ENCODE measurements at regions not wholly inside any gene's neighbourhood (a gene's known extent, or its start where the extent isn't known, plus 50 kb on each side); places are given as distances from the start of the nearest gene placed in this dataset.

GRCh38 chrX:120794525-120794975 is 81.1 kb downstream of the CT47B1 start:
- peaks cover 22% of the 10 kb centered on the region for H3K4me1 Mint-ChIP-seq (ENCODE audit: unreplicated experiment)
- H3K27ac Mint-ChIP-seq (ENCODE audit: unreplicated experiment), result no peak overlapping the region
- H3K4me3 Mint-ChIP-seq (ENCODE audit: unreplicated experiment), result no peak overlapping the region
- DNase-seq (ENCODE audit: extremely low spot score, unreplicated experiment), result no peak
- H3K27me3 Mint-ChIP-seq (ENCODE audit: unreplicated experiment), result no peaks in the 10 kb centered on the region
- peaks cover 4% of the 10 kb centered on the region for H3K9me3 Mint-ChIP-seq (ENCODE audit: unreplicated experiment)
- TF ChIP-seq CTCF (IDR thresholded peaks at IDR 0.05), result no peak
- H3K36me3 Mint-ChIP-seq (ENCODE audit: unreplicated experiment), result no peaks in the 10 kb centered on the region

GRCh38 chrX:120793098-120793497 is 82.6 kb downstream of the CT47B1 start:
- Mint-ChIP-seq H3K4me3 (ENCODE audit: unreplicated experiment) (no peak overlapping the region), H3K27me3 (ENCODE audit: unreplicated experiment) (no peaks in the 10 kb centered on the region), H3K27ac (ENCODE audit: unreplicated experiment) (no peak overlapping the region), H3K36me3 (ENCODE audit: unreplicated experiment) (no peaks in the 10 kb centered on the region), H3K9me3 (ENCODE audit: unreplicated experiment) (no peaks in the 10 kb centered on the region), H3K4me1 (ENCODE audit: unreplicated experiment) (peaks cover 22% of the 10 kb centered on the region)
- TF ChIP-seq CTCF (IDR thresholded peaks at IDR 0.05), result no peak
- DNase-seq (ENCODE audit: extremely low spot score, unreplicated experiment), result no peak

- Mint-ChIP-seq H3K27ac (ENCODE audit: unreplicated experiment) (no peak overlapping the region), H3K36me3 (ENCODE audit: unreplicated experiment) (no peaks in the 10 kb centered on the region), H3K4me1 (ENCODE audit: unreplicated experiment) (peaks cover 14% of the 10 kb centered on the region), H3K4me3 (ENCODE audit: unreplicated experiment) (no peak overlapping the region), H3K9me3 (ENCODE audit: unreplicated experiment) (no peaks in the 10 kb centered on the region), H3K27me3 (ENCODE audit: unreplicated experiment) (no peaks in the 10 kb centered on the region)
- no peak for TF ChIP-seq CTCF (IDR thresholded peaks at IDR 0.05)
- DNase-seq (ENCODE audit: extremely low spot score, unreplicated experiment), result no peak
These were observed 84.5 kb downstream of the CT47B1 start for GRCh38 chrX:120791013-120791643.

DNA sequence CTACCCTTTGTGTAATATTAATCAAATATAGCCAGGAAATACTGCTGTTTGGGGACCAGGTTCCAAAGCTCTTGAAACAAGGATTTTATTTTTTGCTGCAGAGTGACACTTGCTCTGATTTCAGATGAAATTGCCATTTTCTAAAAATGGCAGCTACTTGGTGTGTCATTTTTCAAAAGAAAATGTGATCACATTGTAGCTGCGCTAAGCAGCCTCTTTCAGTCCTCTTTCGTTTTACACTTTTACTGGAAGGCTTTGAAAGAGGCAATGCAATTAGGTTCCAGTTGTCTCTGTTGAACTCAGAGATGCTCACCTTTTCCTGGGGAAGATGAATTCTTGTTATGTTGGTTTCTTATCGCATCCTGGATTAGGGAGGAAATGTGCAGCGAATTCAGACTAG is 85.1 kb downstream of the CT47B1 start:
- no peak for TF ChIP-seq CTCF (IDR thresholded peaks at IDR 0.05)
- Mint-ChIP-seq H3K27me3 (ENCODE audit: unreplicated experiment) (no peaks in the 10 kb centered on the region), H3K4me1 (ENCODE audit: unreplicated experiment) (peaks cover 14% of the 10 kb centered on the region), H3K4me3 (ENCODE audit: unreplicated experiment) (no peak overlapping the region), H3K27ac (ENCODE audit: unreplicated experiment) (no peak overlapping the region), H3K36me3 (ENCODE audit: unreplicated experiment) (no peaks in the 10 kb centered on the region), H3K9me3 (ENCODE audit: unreplicated experiment) (no peaks in the 10 kb centered on the region)
- DNase-seq (ENCODE audit: extremely low spot score, unreplicated experiment), result no peak

GRCh38 chrX:120790118-120790517 is 85.5 kb downstream of the CT47B1 start:
- Mint-ChIP-seq H3K9me3 (ENCODE audit: unreplicated experiment) (no peaks in the 10 kb centered on the region), H3K36me3 (ENCODE audit: unreplicated experiment) (no peaks in the 10 kb centered on the region), H3K27ac (ENCODE audit: unreplicated experiment) (no peak overlapping the region), H3K4me1 (ENCODE audit: unreplicated experiment) (peaks cover 14% of the 10 kb centered on the region), H3K4me3 (ENCODE audit: unreplicated experiment) (no peak overlapping the region), H3K27me3 (ENCODE audit: unreplicated experiment) (no peaks in the 10 kb centered on the region)
- peak; percentile 80 for TF ChIP-seq CTCF (IDR thresholded peaks at IDR 0.05)
- no peak for DNase-seq (ENCODE audit: extremely low spot score, unreplicated experiment)
